ENCODE measurements at regions not wholly inside any gene's neighbourhood (a gene's known extent, or its start where the extent isn't known, plus 50 kb on each side); places are given as distances from the start of the nearest gene placed in this dataset.
"Not testable (repeated sequence)": the region's sequence is repeated elsewhere in the genome, so short reads cannot be mapped to it uniquely, and the experiment has no call there.

DNA sequence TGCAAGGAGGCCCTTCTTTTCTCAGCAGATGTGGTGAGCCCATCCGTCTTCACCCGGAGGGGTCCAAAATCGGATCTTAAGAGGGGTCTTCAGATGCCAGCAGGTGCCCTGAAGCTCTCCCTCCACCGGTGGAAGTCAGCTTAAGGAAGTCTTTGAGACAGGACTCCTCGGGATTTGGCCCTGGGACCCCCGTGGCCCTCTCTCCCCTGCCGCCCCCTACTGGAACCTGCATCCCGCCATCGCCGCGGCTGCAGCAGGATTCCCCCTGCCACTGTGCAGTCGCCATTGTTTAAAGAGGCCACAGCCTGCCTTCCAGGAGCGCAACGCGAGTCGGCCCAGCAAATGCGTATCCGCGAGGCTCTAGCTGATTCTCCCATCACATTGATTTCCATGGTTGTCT, 292.5 kb upstream of the ZNF337 start:
- DNase-seq (ENCODE audit: low spot score), result no peak

DNA sequence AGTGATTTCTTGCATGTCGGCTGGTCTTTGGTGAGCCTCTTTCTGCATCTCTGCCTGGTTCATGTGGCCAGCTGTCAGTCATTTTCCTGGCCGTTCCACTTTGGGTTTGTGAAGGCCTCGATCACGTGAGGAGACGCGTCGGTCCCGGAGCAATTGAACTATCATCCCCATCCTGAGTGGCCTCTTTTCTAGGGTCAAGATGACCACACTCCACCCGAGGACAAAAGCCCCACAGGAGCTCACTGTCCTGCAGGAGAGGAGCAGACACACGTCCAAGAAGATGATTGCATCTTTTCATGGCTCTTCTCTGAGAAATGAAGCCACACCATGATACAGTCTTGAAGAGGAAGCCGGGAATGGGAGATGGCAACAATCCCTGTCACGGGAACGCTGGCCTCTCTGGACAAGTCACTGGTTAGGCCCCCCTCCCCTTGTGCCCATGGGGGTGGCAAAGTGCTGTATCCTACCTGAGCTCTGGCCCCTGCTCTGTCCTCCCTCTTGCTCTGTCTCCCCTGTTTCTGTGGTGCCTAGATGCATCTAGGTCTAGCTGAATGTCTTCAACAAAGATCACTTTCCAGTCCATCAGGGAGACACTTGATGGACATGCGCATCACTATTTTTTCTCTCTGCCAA, 291.4 kb upstream of the ZNF337 start:
- not testable (repeated sequence) for DNase-seq (ENCODE audit: low spot score)

DNA sequence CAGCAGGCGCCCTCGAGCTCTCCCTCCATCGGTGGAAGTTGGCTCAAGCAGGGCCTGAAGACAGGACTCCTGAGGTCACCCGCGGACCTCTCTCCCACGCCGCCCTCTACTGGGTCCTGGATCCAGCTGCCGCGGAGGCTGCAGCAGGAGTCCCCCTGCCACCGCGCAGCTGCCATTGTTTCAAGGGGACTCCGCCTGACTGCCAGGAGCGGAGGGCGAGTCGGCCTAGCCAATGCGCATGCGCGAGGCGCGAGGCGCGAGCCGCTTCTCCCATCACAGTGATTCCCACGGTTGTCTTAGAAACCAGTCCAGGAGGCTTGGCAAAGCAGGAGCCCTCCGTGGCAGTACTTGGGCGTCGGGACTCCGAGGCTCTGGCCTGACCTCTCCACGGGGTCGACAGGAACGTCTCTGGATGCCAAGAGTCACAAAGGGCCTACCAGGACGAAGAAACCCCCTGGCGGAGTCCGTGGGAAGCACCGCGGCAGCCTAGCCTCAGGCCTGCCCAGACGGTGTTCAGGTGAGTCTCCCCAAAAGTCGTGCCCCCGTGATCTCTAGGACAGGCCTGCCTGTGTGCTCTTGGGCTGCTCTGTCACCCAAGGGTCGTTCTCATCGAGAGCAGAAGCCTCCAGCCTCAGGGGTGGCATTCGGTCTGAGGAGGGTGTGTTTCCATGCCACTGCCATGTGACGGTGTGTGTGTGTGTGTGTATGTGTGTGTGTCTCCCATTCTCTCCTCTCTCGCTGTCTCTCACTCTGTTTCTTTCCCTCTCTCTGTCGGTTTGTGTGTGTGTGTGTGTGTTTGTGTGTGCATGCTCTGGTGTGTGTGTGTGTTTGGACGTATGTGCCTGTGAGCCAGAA, 290.6 kb upstream of the ZNF337 start:
- peak; percentile 71 for DNase-seq (ENCODE audit: low spot score)

DNA sequence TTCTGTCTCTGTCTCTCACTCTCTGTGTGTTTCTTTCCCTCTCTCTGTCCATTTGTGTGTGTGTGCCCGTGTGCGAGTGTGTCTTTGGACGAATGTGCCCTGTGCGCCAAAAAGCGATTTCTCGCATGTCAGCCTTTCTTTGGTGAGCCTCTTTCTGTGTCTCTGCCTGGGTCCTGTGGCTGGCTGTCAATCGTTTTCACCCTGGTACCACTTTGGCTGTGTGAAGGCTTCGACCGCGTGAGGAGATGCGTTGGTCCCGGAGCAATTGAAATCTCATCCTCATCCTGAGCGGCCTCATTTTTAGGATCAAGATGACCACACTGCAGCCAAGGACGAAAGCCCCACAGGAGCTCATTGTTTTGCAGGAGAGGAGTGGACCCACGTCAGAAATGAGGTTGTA, 288.9 kb upstream of the ZNF337 start:
- no peak for DNase-seq (ENCODE audit: low spot score)

DNA sequence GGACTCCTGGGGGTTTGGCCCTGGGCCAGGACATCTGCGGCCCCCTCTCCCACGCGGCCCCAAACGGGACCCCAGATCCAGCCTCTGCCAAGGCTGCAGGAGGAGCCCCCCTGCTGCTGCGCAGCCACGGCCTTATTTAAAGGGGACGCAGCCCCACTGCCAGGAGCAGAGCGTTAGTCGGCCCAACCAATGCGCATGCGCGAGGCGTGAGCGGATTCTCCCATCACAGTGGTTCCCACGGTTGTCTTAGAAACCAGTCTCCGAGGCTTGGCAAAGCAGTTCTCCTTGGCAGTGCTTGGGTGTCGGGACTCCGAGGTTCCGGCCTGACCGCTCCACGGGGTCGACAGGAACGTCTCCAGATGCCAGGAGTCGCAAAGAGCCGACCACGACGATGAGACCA, 288.3 kb upstream of the ZNF337 start:
- peak; percentile 80 for DNase-seq (ENCODE audit: low spot score)

DNA sequence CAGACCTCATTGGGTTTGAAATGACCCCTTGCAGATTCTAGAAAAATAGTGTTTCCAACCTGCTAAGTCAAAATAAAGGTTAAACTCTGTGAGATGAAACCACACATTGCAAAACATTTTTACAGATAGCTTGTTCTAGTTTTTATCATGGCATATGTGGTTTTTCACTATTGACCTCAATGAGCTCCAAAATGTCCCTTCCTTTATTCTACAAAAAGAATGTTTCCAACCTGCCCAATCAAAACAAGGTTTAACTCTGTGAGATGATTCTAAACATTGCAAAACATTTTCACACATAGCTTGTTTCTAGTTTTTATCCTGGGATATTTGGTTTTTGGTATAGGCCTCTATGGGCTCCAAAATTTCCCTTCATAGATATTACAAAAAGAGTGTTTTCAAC, 286.0 kb upstream of the ZNF337 start:
- not testable (repeated sequence) for DNase-seq (ENCODE audit: low spot score)

DNA sequence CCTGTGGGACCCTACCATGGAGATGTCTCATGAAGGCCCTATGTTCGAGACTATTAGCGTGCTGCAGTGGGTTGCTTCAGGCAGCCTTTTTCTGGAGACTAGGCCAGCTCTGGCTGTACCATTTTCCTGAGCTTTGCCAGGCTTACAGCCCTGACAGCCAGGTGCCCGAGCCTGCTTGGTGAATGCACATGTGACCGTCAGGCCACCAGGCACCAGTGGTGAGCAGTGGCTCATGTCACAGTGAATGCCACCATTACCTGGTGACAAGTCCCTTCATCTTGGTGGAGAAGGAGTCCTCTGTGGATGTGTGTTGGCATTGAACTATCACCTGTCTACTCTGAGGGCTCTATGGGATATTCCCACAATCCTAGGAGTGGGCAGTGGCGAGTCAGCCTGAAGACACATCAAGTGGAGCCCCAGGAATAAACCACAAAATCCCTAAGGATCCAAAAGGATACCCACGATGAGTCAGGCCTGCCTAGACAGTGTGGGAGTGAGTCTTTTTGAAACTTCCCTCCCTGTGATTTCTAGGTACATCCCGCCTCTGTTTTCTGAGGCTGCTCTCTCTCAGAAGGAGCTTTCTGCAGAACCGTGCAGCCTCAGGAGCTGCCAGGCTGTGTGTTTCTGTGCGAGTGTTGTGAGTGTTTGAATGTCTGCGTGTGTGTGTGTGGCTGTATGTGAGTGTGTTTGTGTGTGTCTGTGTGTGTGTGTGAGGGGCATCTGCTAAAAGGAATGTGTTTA, 282.0 kb upstream of the ZNF337 start:
- not testable (repeated sequence) for DNase-seq (ENCODE audit: low spot score)

DNA sequence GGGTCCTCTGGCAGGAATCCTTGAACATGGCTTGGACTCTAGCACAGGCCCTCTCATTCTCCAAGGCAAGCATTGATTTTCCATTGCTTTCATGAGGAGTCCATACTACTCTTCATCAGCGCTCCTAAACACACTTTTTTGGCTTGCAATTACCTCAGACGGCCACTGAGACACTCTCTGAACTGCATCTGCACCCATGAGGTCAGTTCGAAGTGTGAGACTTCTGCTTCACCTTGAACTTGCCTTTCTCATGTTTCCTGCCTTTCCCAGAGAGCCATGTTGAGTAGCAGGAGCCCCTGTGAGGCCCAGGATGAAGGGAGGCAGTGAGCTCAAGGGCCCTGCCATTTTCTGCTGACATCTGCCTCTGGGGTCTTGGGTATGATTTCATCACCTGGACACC, 279.2 kb upstream of the ZNF337 start:
- not testable (repeated sequence) for DNase-seq (ENCODE audit: low spot score)

DNA sequence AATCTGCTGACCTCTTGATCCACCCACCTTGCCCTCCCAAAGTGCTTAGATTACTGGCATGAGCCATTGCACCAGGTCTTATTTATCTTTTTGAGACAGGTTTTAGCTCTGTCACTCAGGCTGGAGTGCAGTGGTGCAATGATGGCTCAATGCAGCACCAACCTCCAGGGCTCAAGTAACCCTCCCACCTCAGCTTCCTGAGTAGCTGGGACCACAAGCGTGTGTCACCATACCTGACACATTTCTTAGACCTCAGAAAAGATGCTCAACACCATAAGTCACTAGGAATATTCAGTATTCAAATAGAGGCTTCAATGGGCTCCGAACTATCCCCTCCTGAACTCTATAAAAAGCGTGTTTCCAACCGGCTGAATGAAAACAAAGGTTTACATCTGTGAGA, 268.6 kb upstream of the ZNF337 start:
- DNase-seq (ENCODE audit: low spot score), result not testable (repeated sequence)

DNA sequence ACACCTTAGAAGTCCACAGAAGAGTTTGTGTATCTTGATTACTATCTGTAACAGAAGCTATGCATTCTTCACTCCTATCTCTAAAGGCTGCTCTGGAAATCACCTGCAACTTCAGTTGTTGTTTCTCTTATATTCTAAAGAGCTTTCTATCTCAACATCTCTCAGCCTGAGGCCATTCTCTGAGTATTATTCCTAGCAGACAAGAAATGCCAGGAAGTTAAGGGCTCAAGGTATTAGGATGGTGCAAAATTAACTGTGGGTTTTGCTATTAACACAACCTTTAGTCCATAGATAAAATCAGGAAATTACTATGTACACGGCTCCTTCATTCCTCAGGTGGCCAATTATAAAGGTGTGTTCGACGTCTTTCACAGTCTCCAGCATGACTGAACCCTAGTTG, 257.2 kb upstream of the ZNF337 start:
- not testable (repeated sequence) for DNase-seq (ENCODE audit: low spot score)

DNA sequence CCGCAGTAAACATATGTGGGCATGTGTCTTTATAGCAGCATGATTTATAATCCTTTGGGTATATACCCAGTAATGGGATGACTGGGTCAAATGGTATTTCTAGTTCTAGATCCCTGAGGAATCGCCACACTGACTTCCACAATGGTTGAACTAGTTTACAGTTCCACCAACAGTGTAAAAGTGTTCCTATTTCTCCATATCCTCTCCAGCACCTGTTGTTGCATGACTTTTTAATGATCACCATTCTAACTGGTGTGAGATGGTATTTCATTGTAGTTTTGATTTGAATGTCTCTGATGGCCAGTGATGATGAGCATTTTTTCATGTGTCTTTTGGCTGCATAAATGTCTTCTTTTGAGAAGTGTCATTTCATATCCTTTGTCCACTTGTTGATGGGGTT, 238.6 kb upstream of the ZNF337 start:
- DNase-seq (ENCODE audit: low spot score), result not testable (repeated sequence)

DNA sequence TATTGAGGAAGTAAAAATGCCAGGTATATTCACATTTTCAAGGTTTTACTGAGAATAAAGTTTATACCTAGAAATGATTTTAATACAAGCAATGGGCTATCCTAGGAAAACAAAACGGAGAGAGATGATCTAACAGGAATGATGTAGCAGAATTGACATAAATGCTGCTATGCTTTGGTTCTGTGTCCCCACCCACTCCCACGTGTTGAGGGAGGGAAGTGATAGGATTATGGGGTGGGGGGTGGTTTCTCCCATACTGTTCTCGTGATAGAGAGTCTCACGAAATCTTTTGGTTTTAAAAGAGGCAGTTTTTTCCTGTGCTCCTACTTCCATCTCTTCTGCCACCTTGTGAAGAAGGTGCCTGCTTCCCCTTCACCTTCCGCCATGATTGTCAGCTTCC, 236.2 kb upstream of the ZNF337 start:
- not testable (repeated sequence) for DNase-seq (ENCODE audit: low spot score)

DNA sequence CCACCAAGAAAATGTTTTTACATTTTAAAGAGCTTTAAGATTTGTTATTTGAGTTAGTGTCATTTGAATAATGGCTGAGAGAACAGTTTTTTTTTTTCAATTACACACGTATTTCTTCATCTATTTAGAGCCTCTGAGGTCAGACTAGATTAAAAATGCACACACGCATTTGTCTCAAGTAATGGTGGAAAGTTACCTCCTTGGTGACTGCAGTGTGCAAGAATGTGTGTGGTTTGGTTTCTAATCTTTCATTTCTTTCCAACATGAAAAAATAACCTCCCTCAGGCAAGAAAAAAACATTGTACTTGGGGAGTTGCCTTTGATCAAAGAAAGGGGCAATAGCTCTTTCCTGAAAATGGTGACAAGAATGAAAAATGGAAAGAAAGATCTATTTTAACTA, 235.5 kb upstream of the ZNF337 start:
- DNase-seq (ENCODE audit: low spot score), result not testable (repeated sequence)

DNA sequence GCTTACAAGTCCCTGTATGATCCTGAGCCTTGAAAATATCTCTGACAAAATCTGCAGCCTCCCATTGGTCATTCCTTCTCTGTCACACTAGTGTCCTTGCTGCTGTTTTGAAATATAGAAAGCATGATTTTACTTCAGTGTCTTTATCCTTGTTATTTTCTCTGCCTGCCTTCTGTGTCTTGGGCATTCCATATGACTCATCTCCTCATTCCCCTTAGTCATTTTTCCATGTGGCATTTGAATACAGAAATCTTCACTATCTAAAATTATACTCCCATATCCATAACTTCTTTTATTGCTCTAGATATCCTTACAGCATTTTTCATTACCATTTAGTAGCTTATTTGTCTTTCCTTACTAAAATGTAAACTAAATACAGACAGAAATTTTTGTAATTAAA, 205.7 kb upstream of the ZNF337 start:
- DNase-seq (ENCODE audit: low spot score), result not testable (repeated sequence)

DNA sequence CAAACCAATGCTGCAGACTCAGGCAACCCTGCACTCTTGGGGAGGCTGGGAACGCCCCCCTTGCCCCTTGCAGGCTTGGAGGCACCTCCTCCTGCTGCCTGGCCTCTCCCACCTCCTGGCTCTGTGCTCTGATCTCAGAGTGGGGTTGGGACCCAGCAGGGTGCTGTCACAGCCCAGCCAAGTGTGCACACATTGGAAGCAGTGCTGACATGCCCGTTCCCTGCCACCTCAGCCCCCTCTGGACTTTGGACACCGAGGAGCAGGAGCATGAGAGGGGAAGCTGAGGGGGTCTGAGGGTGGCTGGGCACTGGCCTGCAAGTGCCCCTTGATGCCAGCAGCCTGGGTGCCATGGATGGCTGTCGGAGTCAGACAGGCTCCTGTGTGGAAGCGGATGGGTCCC, 202.0 kb upstream of the ZNF337 start:
- not testable (repeated sequence) for DNase-seq (ENCODE audit: low spot score)

DNA sequence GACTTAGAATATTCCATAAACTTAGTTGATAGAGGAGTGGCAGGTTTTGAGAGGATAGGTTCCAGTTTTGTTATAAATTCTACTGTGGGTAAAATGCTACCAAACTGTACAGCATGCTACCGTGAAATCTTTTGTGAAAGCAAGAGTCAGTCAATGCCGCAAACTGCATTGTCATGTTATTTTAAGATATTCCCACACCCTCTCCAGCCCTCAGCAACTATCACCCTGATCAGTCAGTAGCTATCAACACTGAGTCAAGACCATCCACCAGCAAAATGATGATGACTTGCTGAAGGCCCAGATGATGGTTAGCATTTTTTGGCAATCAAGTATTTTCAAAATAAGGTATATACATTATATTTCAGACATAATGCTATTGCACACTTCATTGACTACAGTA, 182.4 kb upstream of the ZNF337 start:
- DNase-seq (ENCODE audit: low spot score), result not testable (repeated sequence)

DNA sequence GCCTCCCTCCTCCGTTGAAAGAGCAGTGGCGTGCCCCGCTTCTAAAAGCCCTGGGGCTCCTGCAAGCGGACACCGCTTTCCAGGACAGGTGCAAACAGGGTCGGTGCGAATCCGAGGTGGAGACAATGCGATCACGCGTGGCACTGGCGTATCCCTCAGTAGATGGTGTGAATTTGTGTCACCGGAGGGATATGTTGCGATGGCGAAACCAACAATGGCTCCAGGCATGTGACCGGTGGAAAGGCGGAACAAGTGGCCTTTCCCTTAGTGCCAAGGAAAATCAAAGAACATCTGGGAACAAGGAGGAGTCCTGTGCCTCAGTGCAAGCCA, 172.0 kb upstream of the ZNF337 start:
- not testable (repeated sequence) for DNase-seq (ENCODE audit: low spot score)

DNA sequence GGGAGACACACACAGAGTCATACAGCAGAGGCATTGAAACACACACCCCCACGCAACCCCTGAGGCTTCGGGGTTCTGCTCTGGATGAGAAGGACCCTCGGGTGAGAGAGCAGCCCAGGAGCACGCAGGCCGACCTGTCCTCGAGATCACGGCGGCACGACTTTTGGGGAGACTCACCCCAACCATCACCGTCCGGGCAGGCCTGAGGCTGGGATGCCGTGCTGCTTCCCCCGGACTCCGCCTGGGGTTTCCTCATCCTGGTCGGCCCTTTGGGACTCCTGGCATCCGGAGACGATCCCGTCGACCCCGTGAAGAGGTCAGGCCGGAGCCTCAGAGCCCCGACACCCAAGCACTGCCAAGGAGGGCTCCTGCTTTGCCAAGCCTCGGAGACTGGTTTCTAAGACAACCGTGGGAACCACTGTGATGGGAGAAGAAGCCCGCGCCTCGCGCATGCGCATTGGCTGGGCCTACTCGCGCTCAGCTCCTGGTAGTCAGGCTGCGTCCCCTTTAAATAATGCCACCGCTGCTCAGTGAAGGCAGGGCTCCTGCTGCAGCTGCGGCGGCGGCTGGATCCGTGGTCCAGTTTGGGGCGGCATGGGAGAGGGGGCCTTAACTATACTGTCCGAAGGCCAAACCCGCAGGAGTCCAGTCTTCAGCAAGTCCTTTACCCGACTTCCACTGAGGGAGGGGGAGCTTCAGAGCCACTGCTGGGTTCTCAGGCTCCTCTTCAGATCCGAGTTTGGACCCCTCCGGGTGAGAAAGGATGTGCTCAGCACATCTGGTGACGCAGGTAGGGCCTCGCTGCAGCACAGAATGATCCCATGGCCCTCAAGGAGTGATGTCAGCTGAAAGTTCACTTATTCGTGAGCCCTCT, 171.4 kb upstream of the ZNF337 start:
- peak; percentile 79 for DNase-seq (ENCODE audit: low spot score)

DNA sequence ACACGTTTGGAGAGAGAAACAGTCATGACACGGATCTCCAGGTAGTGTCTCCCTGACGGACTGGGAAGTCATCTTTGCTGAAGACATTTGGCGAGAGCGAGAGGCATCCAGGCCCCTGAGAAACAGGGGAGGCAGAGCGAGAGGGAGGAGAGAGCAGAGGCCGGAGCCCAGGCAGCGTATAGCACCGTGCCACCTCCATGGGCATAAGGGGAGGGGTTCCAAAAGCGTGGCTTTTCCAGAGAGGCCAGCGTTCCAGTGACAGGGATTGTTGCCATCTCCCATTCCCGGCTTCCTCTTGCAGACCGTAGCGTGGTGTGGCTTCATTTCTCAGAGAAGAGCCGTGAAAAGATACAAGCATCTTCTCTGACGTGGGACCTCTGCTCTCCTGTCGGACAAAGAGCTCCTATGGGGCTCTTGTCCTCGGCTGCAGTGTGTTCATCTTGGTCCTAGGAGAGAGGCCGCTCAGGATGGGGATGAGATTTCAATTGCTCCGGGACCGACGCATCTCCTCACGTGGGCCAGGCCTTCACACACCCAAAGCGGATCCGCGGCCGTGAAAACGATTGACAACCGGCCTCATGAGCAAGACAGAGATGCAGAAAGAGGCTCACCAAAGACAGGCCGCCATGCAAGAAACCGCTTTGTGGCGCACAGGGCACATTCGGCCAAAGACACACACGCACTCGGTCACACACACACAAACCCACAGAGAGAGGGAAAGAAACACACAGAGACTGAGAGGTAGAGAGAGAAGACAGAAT, 170.5 kb upstream of the ZNF337 start:
- DNase-seq (ENCODE audit: low spot score), result not testable (repeated sequence)

DNA sequence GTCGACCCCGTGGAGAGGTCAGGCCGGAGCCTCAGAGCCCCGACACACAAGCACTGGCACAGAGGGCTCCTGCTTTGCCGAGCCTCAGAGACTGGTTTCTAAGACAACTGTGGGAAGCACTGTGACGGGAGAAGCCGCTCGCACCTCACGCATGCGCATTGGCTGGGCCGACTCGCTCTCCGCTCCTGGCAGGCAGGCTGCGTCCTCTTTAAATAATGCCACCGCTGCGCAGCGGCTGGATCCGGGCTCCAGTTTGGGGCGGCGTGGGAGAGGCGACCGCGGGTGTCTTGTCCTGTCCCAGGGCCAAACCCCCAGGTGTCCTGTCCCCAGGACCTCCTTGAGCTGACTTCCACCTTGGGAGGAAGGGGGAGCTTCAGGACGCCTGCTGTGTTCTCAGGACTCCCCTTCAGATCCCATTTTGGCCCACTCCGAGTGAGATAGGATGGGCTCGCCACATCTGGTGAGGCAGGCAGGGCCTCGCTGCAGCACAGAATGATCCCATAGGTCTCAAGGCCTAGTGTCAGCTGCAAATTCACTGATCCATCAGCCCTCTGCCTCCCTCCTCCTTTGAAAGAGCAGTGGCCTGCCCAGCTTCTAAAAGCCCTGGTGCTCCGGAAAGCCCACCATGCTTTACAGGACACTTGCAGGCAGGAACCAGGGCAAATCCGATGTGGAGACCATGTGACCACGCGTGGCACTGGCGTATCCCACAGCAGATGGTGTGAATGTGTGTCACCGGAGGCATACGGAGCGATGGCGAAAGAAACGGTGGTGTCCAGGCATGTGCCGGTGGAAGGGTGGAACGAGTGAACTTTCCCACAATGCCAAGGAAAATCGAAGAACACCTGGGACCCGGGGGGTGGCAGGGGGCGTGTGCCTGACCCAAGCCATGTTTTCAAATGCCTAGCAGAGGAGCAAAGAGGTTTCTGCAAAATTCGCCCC, 169.3 kb upstream of the ZNF337 start:
- DNase-seq (ENCODE audit: low spot score), result peak; percentile 84

Measured in SK-N-DZ (cell line).